BLaER1 (cell line): ENCODE measurements at regions not wholly inside any gene's neighbourhood (a gene's known extent, or its start where the extent isn't known, plus 50 kb on each side); places are given as distances from the start of the nearest gene placed in this dataset.

ENCODE experiments used
- H3K27ac ChIP-seq: shearing (Covaris generic); formaldehyde crosslinking; 2 replicates; pipeline ENCODE4 v1.8.1; 2022
- H3K27me3 ChIP-seq: shearing (Covaris generic); formaldehyde crosslinking; 2 replicates; pipeline ENCODE4 v1.8.1; 2022
- H3K36me3 ChIP-seq: shearing (Covaris generic); formaldehyde crosslinking; 2 replicates; pipeline ENCODE4 v1.8.1; 2022
- H3K4me1 ChIP-seq: shearing (Covaris generic); formaldehyde crosslinking; 2 replicates; pipeline ENCODE4 v1.8.1; 2022
- H3K4me2 ChIP-seq: shearing (Covaris generic); formaldehyde crosslinking; 2 replicates; pipeline ENCODE4 v1.8.1; 2022
- H3K4me3 ChIP-seq: shearing (Covaris generic); formaldehyde crosslinking; 2 replicates; pipeline ENCODE4 v1.8.1; 2022
- H3K9ac ChIP-seq: shearing (Covaris generic); formaldehyde crosslinking; 2 replicates; pipeline ENCODE4 v1.8.1; 2022
- H3K9me3 ChIP-seq: shearing (Covaris generic); formaldehyde crosslinking; 2 replicates; pipeline ENCODE4 v1.8.1; 2022
- H4K20me1 ChIP-seq: shearing (Covaris generic); formaldehyde crosslinking; 2 replicates; pipeline ENCODE4 v1.8.1; 2022
- Cebpa-rat ChIP-seq: shearing (Covaris generic); IDR thresholded peaks from 2 replicates; pipeline ENCODE4 v1.8.1; 2022

- Histone ChIP-seq H3K4me2 (no peak overlapping the region), H3K27ac (no peak overlapping the region), H3K9me3 (peaks cover 53% of the 10 kb centered on the region), H3K4me3 (no peak overlapping the region), H3K4me1 (no peaks in the 10 kb centered on the region), H3K9ac (no peak overlapping the region), H3K36me3 (no peaks in the 10 kb centered on the region), H3K27me3 (no peaks in the 10 kb centered on the region), H4K20me1 (no peaks in the 10 kb centered on the region)
- TF ChIP-seq Cebpa-rat = no peak
Observed at GRCh38 chr3:31147550-31147949, 253.1 kb upstream of the GADL1 start.

- Histone ChIP-seq H3K27me3 (no peaks in the 10 kb centered on the region), H3K9me3 (peaks cover 5% of the 10 kb centered on the region), H3K27ac (no peak overlapping the region), H3K4me1 (no peaks in the 10 kb centered on the region), H3K9ac (no peak overlapping the region), H3K4me2 (peak overlapping the region; percentile 18; the same call in 1 of the 2 replicates), H4K20me1 (no peaks in the 10 kb centered on the region), H3K4me3 (no peak overlapping the region), H3K36me3 (no peaks in the 10 kb centered on the region)
- TF ChIP-seq Cebpa-rat = no peak
Observed at GRCh38 chr3:31157047-31157694, 262.7 kb upstream of the GADL1 start.

GRCh38 chr3:31157893-31158620 is 263.6 kb upstream of the GADL1 start:
- no peaks in the 10 kb centered on the region for H3K27me3 ChIP-seq
- no peak overlapping the region for H3K4me2 ChIP-seq
- no peak overlapping the region for H3K9ac ChIP-seq
- no peaks in the 10 kb centered on the region for H3K36me3 ChIP-seq
- H3K9me3 ChIP-seq = no peaks in the 10 kb centered on the region
- TF ChIP-seq Cebpa-rat = no peak
- H3K4me3 ChIP-seq = no peak overlapping the region
- H3K27ac ChIP-seq = no peak overlapping the region
- no peaks in the 10 kb centered on the region for H3K4me1 ChIP-seq
- H4K20me1 ChIP-seq = no peaks in the 10 kb centered on the region

- no peaks in the 10 kb centered on the region for H3K27me3 ChIP-seq
- H3K4me1 ChIP-seq = no peaks in the 10 kb centered on the region
- H4K20me1 ChIP-seq = no peaks in the 10 kb centered on the region
- H3K27ac ChIP-seq = no peak overlapping the region
- no peak overlapping the region for H3K4me3 ChIP-seq
- H3K36me3 ChIP-seq = no peaks in the 10 kb centered on the region
- no peak for TF ChIP-seq Cebpa-rat
- no peak overlapping the region for H3K9ac ChIP-seq
- no peaks in the 10 kb centered on the region for H3K9me3 ChIP-seq
- H3K4me2 ChIP-seq = no peak overlapping the region
Observed at GRCh38 chr3:31159331-31160039, 265.0 kb upstream of the GADL1 start.

- Histone ChIP-seq H3K27ac (no peak overlapping the region), H3K4me3 (no peak overlapping the region), H4K20me1 (no peaks in the 10 kb centered on the region), H3K9ac (no peak overlapping the region), H3K36me3 (no peaks in the 10 kb centered on the region), H3K4me2 (no peak overlapping the region), H3K9me3 (no peaks in the 10 kb centered on the region), H3K4me1 (no peaks in the 10 kb centered on the region), H3K27me3 (no peaks in the 10 kb centered on the region)
- TF ChIP-seq Cebpa-rat = no peak
Observed at GRCh38 chr3:31161889-31162288, 267.4 kb upstream of the GADL1 start.

- no peak for TF ChIP-seq Cebpa-rat
Observed at GRCh38 chr3:31164381-31164780, 269.9 kb upstream of the GADL1 start.

GRCh38 chr3:31165399-31165860 is 271.0 kb upstream of the GADL1 start:
- TF ChIP-seq Cebpa-rat = no peak
- H3K27ac ChIP-seq = no peak overlapping the region
- no peak overlapping the region for H3K4me3 ChIP-seq
- no peak overlapping the region for H3K9ac ChIP-seq
- H3K4me1 ChIP-seq = no peaks in the 10 kb centered on the region
- no peaks in the 10 kb centered on the region for H3K27me3 ChIP-seq
- H3K9me3 ChIP-seq = no peaks in the 10 kb centered on the region
- H4K20me1 ChIP-seq = no peaks in the 10 kb centered on the region
- H3K36me3 ChIP-seq = no peaks in the 10 kb centered on the region
- no peak overlapping the region for H3K4me2 ChIP-seq

More at GRCh38 chr3:31164381-31164780, 269.9 kb upstream of the GADL1 start:
- no peak overlapping the region for H3K4me3 ChIP-seq
- no peak overlapping the region for H3K4me2 ChIP-seq
- no peaks in the 10 kb centered on the region for H3K36me3 ChIP-seq
- no peaks in the 10 kb centered on the region for H3K9me3 ChIP-seq
- H3K27me3 ChIP-seq = no peaks in the 10 kb centered on the region
- no peaks in the 10 kb centered on the region for H3K4me1 ChIP-seq
- H3K9ac ChIP-seq = no peak overlapping the region
- H4K20me1 ChIP-seq = no peaks in the 10 kb centered on the region
- H3K27ac ChIP-seq = no peak overlapping the region

- Histone ChIP-seq H3K9me3 (no peaks in the 10 kb centered on the region), H3K36me3 (no peaks in the 10 kb centered on the region), H3K4me2 (no peak overlapping the region), H3K27ac (no peak overlapping the region), H4K20me1 (no peaks in the 10 kb centered on the region), H3K4me3 (no peak overlapping the region), H3K27me3 (no peaks in the 10 kb centered on the region), H3K4me1 (no peaks in the 10 kb centered on the region), H3K9ac (no peak overlapping the region)
- TF ChIP-seq Cebpa-rat = no peak
Observed at GRCh38 chr3:31166249-31166885, 271.9 kb upstream of the GADL1 start.

- no peak for TF ChIP-seq Cebpa-rat
- Histone ChIP-seq H3K9ac (no peak overlapping the region), H3K4me3 (no peak overlapping the region), H3K4me1 (no peaks in the 10 kb centered on the region), H3K27me3 (no peaks in the 10 kb centered on the region), H4K20me1 (no peaks in the 10 kb centered on the region), H3K4me2 (no peak overlapping the region), H3K9me3 (no peaks in the 10 kb centered on the region), H3K27ac (no peak overlapping the region), H3K36me3 (no peaks in the 10 kb centered on the region)
Observed at GRCh38 chr3:31167666-31168065, 273.2 kb upstream of the GADL1 start.
